ENCODE measurements at regions not wholly inside any gene's neighbourhood (a gene's known extent, or its start where the extent isn't known, plus 50 kb on each side); places are given as distances from the start of the nearest gene placed in this dataset.

DNA sequence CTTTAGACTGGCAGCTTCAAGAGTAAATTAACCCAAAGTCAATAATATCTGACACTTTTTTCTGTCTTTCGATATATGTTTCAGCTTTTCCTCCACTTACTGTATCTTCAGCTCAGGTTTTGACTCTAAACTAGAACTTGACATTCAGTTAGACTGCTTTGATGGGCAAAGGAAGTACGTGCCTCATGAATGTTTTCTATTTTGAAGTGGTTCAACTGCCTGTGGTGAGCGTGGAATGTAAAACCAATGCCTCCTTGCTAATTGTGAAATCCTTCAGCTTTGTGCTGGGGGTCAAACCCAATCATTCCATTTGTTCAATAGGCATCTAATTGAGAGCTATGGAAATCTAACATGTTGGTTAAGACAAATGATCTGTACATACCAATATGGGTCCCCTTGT lies 857.0 kb upstream of the HTR2C start:
- Histone ChIP-seq H3K9me3 (ENCODE audit: low read length) (no peaks in the 10 kb centered on the region), H4K20me1 (ENCODE audit: insufficient read depth, low read length) (no peaks in the 10 kb centered on the region), H3K9me2 (ENCODE audit: low read depth, low read length) (no peaks in the 10 kb centered on the region), H3K27ac (ENCODE audit: low read depth, low read length, poor library complexity, severe bottlenecking) (no peak overlapping the region), H2AFZ (ENCODE audit: low read length) (no peak overlapping the region), H3K27me3 (ENCODE audit: insufficient read depth, low read length) (no peaks in the 10 kb centered on the region), H3K4me1 (ENCODE audit: insufficient read depth, low read length, severe bottlenecking) (no peaks in the 10 kb centered on the region), H3K79me2 (ENCODE audit: insufficient read depth, low read length) (no peaks in the 10 kb centered on the region), H3F3A (ENCODE audit: insufficient read depth, low read length) (no peaks in the 10 kb centered on the region), H3K36me3 (ENCODE audit: insufficient read depth, low read length) (no peaks in the 10 kb centered on the region), H3K4me3 (ENCODE audit: low read depth, low read length, poor library complexity, severe bottlenecking) (no peak overlapping the region), H3K9ac (ENCODE audit: low read length) (no peak overlapping the region), H3K4me2 (ENCODE audit: low read length) (no peak overlapping the region)
- TF ChIP-seq, protein P1, sequence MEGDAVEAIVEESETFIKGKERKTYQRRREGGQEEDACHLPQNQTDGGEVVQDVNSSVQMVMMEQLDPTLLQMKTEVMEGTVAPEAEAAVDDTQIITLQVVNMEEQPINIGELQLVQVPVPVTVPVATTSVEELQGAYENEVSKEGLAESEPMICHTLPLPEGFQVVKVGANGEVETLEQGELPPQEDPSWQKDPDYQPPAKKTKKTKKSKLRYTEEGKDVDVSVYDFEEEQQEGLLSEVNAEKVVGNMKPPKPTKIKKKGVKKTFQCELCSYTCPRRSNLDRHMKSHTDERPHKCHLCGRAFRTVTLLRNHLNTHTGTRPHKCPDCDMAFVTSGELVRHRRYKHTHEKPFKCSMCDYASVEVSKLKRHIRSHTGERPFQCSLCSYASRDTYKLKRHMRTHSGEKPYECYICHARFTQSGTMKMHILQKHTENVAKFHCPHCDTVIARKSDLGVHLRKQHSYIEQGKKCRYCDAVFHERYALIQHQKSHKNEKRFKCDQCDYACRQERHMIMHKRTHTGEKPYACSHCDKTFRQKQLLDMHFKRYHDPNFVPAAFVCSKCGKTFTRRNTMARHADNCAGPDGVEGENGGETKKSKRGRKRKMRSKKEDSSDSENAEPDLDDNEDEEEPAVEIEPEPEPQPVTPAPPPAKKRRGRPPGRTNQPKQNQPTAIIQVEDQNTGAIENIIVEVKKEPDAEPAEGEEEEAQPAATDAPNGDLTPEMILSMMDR (IDR thresholded peaks at IDR 0.05; ENCODE audit: low read length), result no peak
- TF ChIP-seq EZH2 (IDR thresholded peaks at IDR 0.05; ENCODE audit: borderline replicate concordance, low read length), result no peak

DNA sequence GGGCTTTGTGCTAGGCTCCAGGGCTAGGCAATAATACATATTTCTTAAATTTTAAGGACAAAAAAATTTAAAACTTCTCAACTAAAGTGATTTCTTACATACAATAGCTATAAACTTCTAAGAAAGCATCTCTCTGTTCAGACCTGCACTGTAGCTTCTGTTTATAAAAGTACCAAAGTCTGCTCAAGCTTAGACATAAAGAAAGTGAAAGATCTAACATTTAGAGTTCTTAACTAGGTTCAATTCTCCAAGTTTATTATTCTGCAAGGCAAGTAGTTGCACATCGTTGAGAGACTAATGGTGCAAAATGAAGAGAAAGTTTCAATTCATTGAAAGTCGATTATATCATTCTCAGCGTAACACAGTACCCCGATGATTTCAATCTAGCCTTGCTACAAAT lies 857.4 kb upstream of the HTR2C start:
- no peak overlapping the region for H3K4me2 ChIP-seq (ENCODE audit: low read length)

DNA sequence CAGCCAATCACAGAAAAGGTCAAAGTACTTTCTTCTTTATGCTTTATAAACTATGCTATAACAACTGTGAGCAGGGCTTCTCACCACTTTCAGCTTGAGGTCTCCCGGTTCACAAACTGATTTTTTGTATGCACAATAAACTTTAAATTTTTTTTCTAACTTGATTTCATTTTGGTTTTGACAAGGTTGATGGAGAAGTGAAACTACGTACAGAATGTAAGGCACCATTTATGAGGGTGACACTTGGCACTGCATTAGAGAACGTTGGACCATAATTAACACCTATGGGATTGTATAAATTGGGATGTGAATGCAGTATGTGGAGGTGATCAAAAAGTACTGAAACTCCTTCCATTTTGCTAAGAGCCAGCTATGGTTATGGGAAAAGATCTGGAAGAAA lies 857.9 kb upstream of the HTR2C start:
- no peak overlapping the region for H2AFZ ChIP-seq (ENCODE audit: low read length)
- H3K79me2 ChIP-seq (ENCODE audit: insufficient read depth, low read length), result no peaks in the 10 kb centered on the region
- H3F3A ChIP-seq (ENCODE audit: insufficient read depth, low read length), result no peaks in the 10 kb centered on the region
- no peak overlapping the region for H3K4me2 ChIP-seq (ENCODE audit: low read length)
- H3K4me1 ChIP-seq (ENCODE audit: insufficient read depth, low read length, severe bottlenecking), result no peaks in the 10 kb centered on the region
- H4K20me1 ChIP-seq (ENCODE audit: insufficient read depth, low read length), result no peaks in the 10 kb centered on the region
- no peaks in the 10 kb centered on the region for H3K9me2 ChIP-seq (ENCODE audit: low read depth, low read length)
- H3K9me3 ChIP-seq (ENCODE audit: low read length), result no peaks in the 10 kb centered on the region
- H3K4me3 ChIP-seq (ENCODE audit: low read depth, low read length, poor library complexity, severe bottlenecking), result no peak overlapping the region
- H3K27me3 ChIP-seq (ENCODE audit: insufficient read depth, low read length), result no peaks in the 10 kb centered on the region
- H3K9ac ChIP-seq (ENCODE audit: low read length), result no peak overlapping the region
- no peaks in the 10 kb centered on the region for H3K36me3 ChIP-seq (ENCODE audit: insufficient read depth, low read length)
- no peak overlapping the region for H3K27ac ChIP-seq (ENCODE audit: low read depth, low read length, poor library complexity, severe bottlenecking)
- TF ChIP-seq, protein P1 (IDR thresholded peaks at IDR 0.05; ENCODE audit: low read length), result no peak
- TF ChIP-seq EZH2 (IDR thresholded peaks at IDR 0.05; ENCODE audit: borderline replicate concordance, low read length), result no peak

More for the DNA sequence above, 857.4 kb upstream of the HTR2C start:
- Histone ChIP-seq H3K36me3 (ENCODE audit: insufficient read depth, low read length) (no peaks in the 10 kb centered on the region), H3K27ac (ENCODE audit: low read depth, low read length, poor library complexity, severe bottlenecking) (no peak overlapping the region), H3K4me1 (ENCODE audit: insufficient read depth, low read length, severe bottlenecking) (no peaks in the 10 kb centered on the region), H4K20me1 (ENCODE audit: insufficient read depth, low read length) (no peaks in the 10 kb centered on the region), H3K9me3 (ENCODE audit: low read length) (no peaks in the 10 kb centered on the region), H3K4me3 (ENCODE audit: low read depth, low read length, poor library complexity, severe bottlenecking) (no peak overlapping the region), H2AFZ (ENCODE audit: low read length) (no peak overlapping the region), H3F3A (ENCODE audit: insufficient read depth, low read length) (no peaks in the 10 kb centered on the region), H3K79me2 (ENCODE audit: insufficient read depth, low read length) (no peaks in the 10 kb centered on the region), H3K9ac (ENCODE audit: low read length) (no peak overlapping the region), H3K27me3 (ENCODE audit: insufficient read depth, low read length) (no peaks in the 10 kb centered on the region), H3K9me2 (ENCODE audit: low read depth, low read length) (no peaks in the 10 kb centered on the region)
- no peak for TF ChIP-seq EZH2 (IDR thresholded peaks at IDR 0.05; ENCODE audit: borderline replicate concordance, low read length)
- TF ChIP-seq, protein P1 (IDR thresholded peaks at IDR 0.05; ENCODE audit: low read length), result no peak

Measured in OCI-LY1 (cell line).